Gastrocnemius medialis (tissue), 4 donors: ENCODE measurements at regions not wholly inside any gene's neighbourhood (a gene's known extent, or its start where the extent isn't known, plus 50 kb on each side); places are given as distances from the start of the nearest gene placed in this dataset.

ENCODE experiments used
- ATAC-seq, 2 donors: fragments of 150-250 bp; one replicate each; pipeline ENCODE4 v1.9.1; 2016
- DNase-seq, 2 donors: peaks; one replicate each; pipeline ENCODE4 v3.0.0-alpha.2; 2019
- H3K27ac ChIP-seq, 4 donors: fragments of 200-600 bp; sonication (generic); 1 replicate in 1 of 4; 2 replicates in 3 of 4; pipeline ENCODE4 v1.5.1; 2016 to 2018; ENCODE audit warnings: mild to moderate bottlenecking in 2 of 4, moderate library complexity in 1 of 4
- H3K27me3 ChIP-seq, 3 donors: fragments of 200-600 bp; sonication (generic) in 2 of 3; 1 replicate in 1 of 3; 2 replicates in 2 of 3; pipeline versions ENCODE4 v1.5.1 to v1.6.0; 2016 to 2019; ENCODE audit warnings: mild to moderate bottlenecking in 1 of 3, moderate library complexity in 1 of 3
- H3K36me3 ChIP-seq, 2 donors: fragments of 200-600 bp; sonication (generic) in 1 of 2; one replicate each; pipeline ENCODE4 v1.5.1; 2017 to 2018
- H3K4me1 ChIP-seq, 2 donors: fragments of 200-600 bp; sonication (generic) in 1 of 2; one replicate each; pipeline ENCODE4 v1.5.1; 2016 to 2017; ENCODE audit warnings: mild to moderate bottlenecking in 2 of 2
- H3K4me3 ChIP-seq, 4 donors: fragments of 200-600 bp; sonication (generic) in 3 of 4; 1 replicate in 1 of 4; 2 replicates in 3 of 4; pipeline ENCODE4 v1.5.1; 2016 to 2019; ENCODE audit warnings: mild to moderate bottlenecking in 2 of 4
- H3K9me3 ChIP-seq, 3 donors: fragments of 200-600 bp; sonication (generic) in 2 of 3; 1 replicate in 1 of 3; 2 replicates in 2 of 3; pipeline ENCODE4 v1.5.1; 2016 to 2019
- CTCF ChIP-seq, 5 experiments: fragments of 450-650 bp in 3 of 5; fragments of 200-600 bp in 2 of 5; sonication (generic) in 2 of 5; IDR thresholded peaks in 4 of 5; conservative IDR thresholded peaks in 1 of 5; 1 replicate in 4 of 5; 2 replicates in 1 of 5; pipeline ENCODE4 v1.5.1; 2016 to 2019; ENCODE audit warnings: antibody characterized with exemption in 5 of 5, mild to moderate bottlenecking in 3 of 5, moderate library complexity in 3 of 5
- POLR2A ChIP-seq, 2 donors: fragments of 450-650 bp; IDR thresholded peaks; one replicate each; pipeline ENCODE4 v1.6.1; 2017; ENCODE audit warnings: antibody characterized with exemption in 2 of 2, mild to moderate bottlenecking in 2 of 2, moderate library complexity in 2 of 2
- in situ Hi-C, 4 donors: fragments of 200-750 bp; cut with MboI; loops; one replicate each; pipeline versions ENCODE4 v1.15.0 to v1.8.0; 2017; ENCODE audit warnings: low sequenced_read_pairs in 4 of 4
- intact Hi-C: fragments of 100-400 bp; cut with DNase I; formaldehyde crosslinking; loops from one replicate; pipeline ENCODE4 v1.15.1; 2023; ENCODE audit warnings: low total_unique reads

- Histone ChIP-seq H3K4me1 (peaks cover 5 to 10% of the 10 kb centered on the region in 2 donors), H3K36me3 (no peaks in the 10 kb centered on the region), H3K4me3 (peak overlapping the region; percentile 78 to 95 (median 88)), H3K27me3 (no peaks in the 10 kb centered on the region), H3K27ac (peak overlapping the region; percentile 87 to 95 (median 92)), H3K9me3 (no peaks in the 10 kb centered on the region)
- intact Hi-C loops (loop anchor here (1.0 to 10.0 kb wide), 7 partner anchors 79 to 741 kb away; partner anchors contain the start of gene RABGEF1), in situ Hi-C loops (loop anchor here in 1 of 4 donors (25.0 kb wide), 1 partner anchor 731 kb away; no protein-coding TSS in a partner anchor)
- ATAC-seq (peak; percentile 95 to 97), DNase-seq (peak; percentile 97 to 98)
- peak in 4 of 5 experiments; percentile 10 to 55 (median 38) for TF ChIP-seq CTCF (IDR thresholded peaks at IDR 0.05 in 4 of 5, conservative IDR thresholded peaks at IDR 0.05 in 1 of 5)
- peak; percentile 91 to 94 for TF ChIP-seq POLR2A (IDR thresholded peaks at IDR 0.05)
Measured at GRCh38 chr7:66493235-66494205, 135.2 kb upstream of the KCTD7 start.

GRCh38 chr7:66497346-66497745, 131.3 kb upstream of the KCTD7 start:
- TF ChIP-seq POLR2A (IDR thresholded peaks at IDR 0.05) = no peak
- TF ChIP-seq CTCF (IDR thresholded peaks at IDR 0.05 in 4 of 5, conservative IDR thresholded peaks at IDR 0.05 in 1 of 5) = no peak
- Histone ChIP-seq H3K27me3 (no peaks in the 10 kb centered on the region), H3K36me3 (no peaks in the 10 kb centered on the region), H3K4me1 (peaks cover 5 to 10% of the 10 kb centered on the region in 2 donors), H3K9me3 (no peaks in the 10 kb centered on the region), H3K4me3 (no peak overlapping the region), H3K27ac (no peak overlapping the region)
- ATAC-seq (no peak), DNase-seq (no peak)
- in situ Hi-C loops = loop anchor here in 1 of 4 donors (25.0 kb wide), 1 partner anchor 735 kb away; no protein-coding TSS in a partner anchor
- intact Hi-C loops = loop anchor here (10.0 kb wide), 2 partner anchors 157 to 353 kb away; no protein-coding TSS in a partner anchor

GRCh38 chr7:66500087-66500486, 128.6 kb upstream of the KCTD7 start:
- ATAC-seq = no peak
- no peaks in the 10 kb centered on the region for H3K4me1 ChIP-seq
- DNase-seq = no peak
- H3K27me3 ChIP-seq = peaks cover 0 to 14% (median under 1%) of the 10 kb centered on the region in 3 donors
- H3K4me3 ChIP-seq = no peak overlapping the region
- no peak for TF ChIP-seq POLR2A (IDR thresholded peaks at IDR 0.05)
- TF ChIP-seq CTCF (IDR thresholded peaks at IDR 0.05 in 4 of 5, conservative IDR thresholded peaks at IDR 0.05 in 1 of 5) = no peak
- intact Hi-C loops (no loop called here), in situ Hi-C loops (no loop called here)
- no peaks in the 10 kb centered on the region for H3K9me3 ChIP-seq
- no peaks in the 10 kb centered on the region for H3K36me3 ChIP-seq
- H3K27ac ChIP-seq = no peak overlapping the region

- in situ Hi-C loops = no loop called here
- ATAC-seq (no peak), DNase-seq (no peak)
- no peak overlapping the region for H3K27ac ChIP-seq
- H3K36me3 ChIP-seq = no peaks in the 10 kb centered on the region
- intact Hi-C loops = no loop called here
- no peak for TF ChIP-seq POLR2A (IDR thresholded peaks at IDR 0.05)
- TF ChIP-seq CTCF (IDR thresholded peaks at IDR 0.05 in 4 of 5, conservative IDR thresholded peaks at IDR 0.05 in 1 of 5) = no peak
- H3K4me1 ChIP-seq = peaks cover 0 to 3% of the 10 kb centered on the region in 2 donors
- peaks cover 14 to 35% (median 22%) of the 10 kb centered on the region in 3 donors for H3K27me3 ChIP-seq
- no peak overlapping the region for H3K4me3 ChIP-seq
- H3K9me3 ChIP-seq = no peaks in the 10 kb centered on the region
Measured at GRCh38 chr7:66502230-66503035, 126.2 kb upstream of the KCTD7 start.
